ENCODE measurements at regions not wholly inside any gene's neighbourhood (a gene's known extent, or its start where the extent isn't known, plus 50 kb on each side); places are given as distances from the start of the nearest gene placed in this dataset.

GRCh38 chr3:127461286-127461910 is 129.1 kb downstream of the TPRA1 start:
- no peak for DNase-seq (ENCODE audit: extremely low read depth, insufficient read length)
- Histone ChIP-seq H3K4me3 (replicated peaks; ENCODE audit: low read depth, low read length) (no peak overlapping the region), H3K36me3 (ENCODE audit: control insufficient read depth, insufficient read depth, low read length) (no peaks in the 10 kb centered on the region), H3K27me3 (replicated peaks; ENCODE audit: control insufficient read depth, insufficient read depth, low read length) (peaks cover 3% of the 10 kb centered on the region)
- no peak for TF ChIP-seq CTCF (IDR thresholded peaks at IDR 0.05; ENCODE audit: insufficient read depth, low read length, poor library complexity, severe bottlenecking)

DNA sequence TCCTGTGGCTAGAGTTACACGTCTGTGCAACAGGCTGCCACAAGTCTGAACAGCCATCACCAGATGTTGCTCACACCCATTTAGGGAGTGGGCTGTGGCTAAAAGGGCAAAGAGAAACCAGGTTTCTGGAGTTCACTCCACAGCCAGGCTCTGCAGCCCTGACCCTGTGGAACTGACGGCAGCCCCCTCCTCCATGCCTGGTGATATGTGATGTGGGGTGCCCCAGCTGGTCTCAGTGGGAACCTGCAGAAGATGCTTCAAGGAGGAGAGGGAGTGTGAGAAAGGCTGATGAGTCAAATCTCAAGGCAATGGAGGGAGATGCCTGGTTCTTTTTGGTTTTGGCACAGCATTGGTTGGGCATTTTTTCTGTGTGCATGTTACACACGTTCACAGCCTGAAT is 130.6 kb downstream of the TPRA1 start:
- no peak for DNase-seq (ENCODE audit: extremely low read depth, insufficient read length)
- Histone ChIP-seq H3K27me3 (replicated peaks; ENCODE audit: control insufficient read depth, insufficient read depth, low read length) (peaks cover 3% of the 10 kb centered on the region), H3K4me3 (replicated peaks; ENCODE audit: low read depth, low read length) (no peak overlapping the region), H3K36me3 (ENCODE audit: control insufficient read depth, insufficient read depth, low read length) (no peaks in the 10 kb centered on the region)
- TF ChIP-seq CTCF (IDR thresholded peaks at IDR 0.05; ENCODE audit: insufficient read depth, low read length, poor library complexity, severe bottlenecking) = no peak

DNA sequence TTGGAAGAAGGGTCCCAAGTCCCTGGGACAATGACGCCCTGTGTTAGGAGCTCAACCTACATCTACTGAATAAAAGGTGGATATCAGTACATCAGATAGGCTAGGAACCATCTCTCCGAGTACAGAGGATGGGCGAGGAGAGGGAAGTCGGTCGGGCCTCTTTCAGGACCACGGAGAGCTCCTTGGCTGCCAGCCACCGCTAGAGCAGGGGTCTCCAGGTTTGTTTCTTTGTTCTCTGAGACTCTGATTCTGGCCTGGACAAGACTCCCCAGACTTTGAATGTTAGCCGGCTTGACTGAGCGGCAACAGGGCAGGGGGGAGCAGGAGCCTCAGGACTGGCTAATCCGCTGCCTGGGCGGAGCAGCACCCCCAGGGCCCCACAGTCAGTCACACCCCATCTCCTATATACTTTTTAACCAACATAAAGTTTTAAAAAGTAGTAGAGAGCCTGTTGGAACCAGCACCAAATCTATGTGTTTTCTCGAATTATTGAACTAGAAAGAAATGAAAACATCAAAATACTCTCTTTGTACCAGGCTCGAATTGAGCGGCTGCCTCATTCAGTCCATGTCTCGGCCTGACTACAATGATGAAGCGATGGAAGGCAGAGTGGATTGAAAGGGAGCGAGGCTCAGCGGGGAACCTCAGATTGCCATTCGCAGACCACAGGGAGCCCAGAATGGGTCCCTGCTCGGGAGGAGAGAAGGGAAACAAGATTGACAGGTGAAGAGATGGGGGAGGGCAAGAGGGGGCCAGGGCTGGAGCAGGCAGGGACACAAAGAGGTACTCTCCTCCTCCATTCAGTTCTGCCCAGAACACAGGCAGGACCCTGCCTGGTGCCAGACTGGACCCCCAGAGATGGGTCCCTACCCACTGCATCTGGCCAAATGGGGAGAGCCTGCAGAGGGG is 131.6 kb downstream of the TPRA1 start:
- H3K4me3 ChIP-seq (replicated peaks; ENCODE audit: low read depth, low read length) = no peak overlapping the region
- DNase-seq (ENCODE audit: extremely low read depth, insufficient read length) = no peak
- peaks cover 7% of the 10 kb centered on the region for H3K27me3 ChIP-seq (replicated peaks; ENCODE audit: control insufficient read depth, insufficient read depth, low read length)
- H3K36me3 ChIP-seq (ENCODE audit: control insufficient read depth, insufficient read depth, low read length) = no peaks in the 10 kb centered on the region
- no peak for TF ChIP-seq CTCF (IDR thresholded peaks at IDR 0.05; ENCODE audit: insufficient read depth, low read length, poor library complexity, severe bottlenecking)

DNA sequence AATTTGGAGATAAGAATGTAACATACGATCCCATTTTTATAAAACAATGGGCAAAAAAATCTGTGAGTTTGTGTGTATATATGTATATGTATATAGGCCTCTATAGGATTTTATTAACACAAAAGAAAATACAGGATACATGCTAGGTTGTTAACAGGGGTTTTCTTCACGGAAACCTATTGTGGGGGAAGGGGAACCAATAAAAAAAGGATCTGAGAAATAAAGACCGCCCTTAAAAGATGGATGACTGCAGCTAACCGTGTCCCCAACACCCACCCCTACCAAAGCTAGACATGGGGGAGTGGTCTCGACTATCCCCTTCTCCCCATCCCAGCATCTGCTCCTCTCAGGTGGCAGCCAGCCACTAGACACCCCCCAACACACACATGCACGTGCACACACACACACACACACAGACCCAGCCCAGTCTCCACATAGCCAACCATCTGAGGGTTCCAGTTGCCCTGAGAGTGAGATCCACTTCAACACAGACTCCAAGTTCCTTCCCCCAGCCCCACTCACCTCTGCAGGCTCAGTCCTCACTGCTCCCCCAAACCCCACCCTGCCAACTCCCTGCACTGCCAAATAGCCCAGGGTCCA is 132.9 kb downstream of the TPRA1 start:
- DNase-seq (ENCODE audit: extremely low read depth, insufficient read length) = no peak
- Histone ChIP-seq H3K36me3 (ENCODE audit: control insufficient read depth, insufficient read depth, low read length) (no peaks in the 10 kb centered on the region), H3K4me3 (replicated peaks; ENCODE audit: low read depth, low read length) (no peak overlapping the region), H3K27me3 (replicated peaks; ENCODE audit: control insufficient read depth, insufficient read depth, low read length) (peaks cover 7% of the 10 kb centered on the region)
- TF ChIP-seq CTCF (IDR thresholded peaks at IDR 0.05; ENCODE audit: insufficient read depth, low read length, poor library complexity, severe bottlenecking) = no peak

DNA sequence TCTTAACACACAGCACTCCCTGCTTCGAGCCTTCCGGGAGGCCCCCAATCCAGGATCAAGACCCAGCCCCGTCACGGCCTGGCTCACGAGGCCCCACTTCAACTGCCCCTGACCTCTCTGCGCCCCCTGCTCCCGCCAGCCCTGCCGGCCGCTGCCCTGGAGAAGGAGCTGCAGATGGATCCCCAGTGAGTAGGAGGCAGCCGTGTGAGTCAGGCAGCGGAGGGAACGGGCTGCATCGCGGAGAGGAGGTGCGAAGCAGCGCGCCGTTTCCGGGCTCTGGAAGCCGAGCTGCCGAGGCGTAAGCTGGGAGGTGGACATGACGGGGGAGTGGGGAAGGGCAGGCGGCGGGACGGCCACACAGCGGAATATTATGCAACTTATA is 133.4 kb downstream of the TPRA1 start:
- TF ChIP-seq CTCF (IDR thresholded peaks at IDR 0.05; ENCODE audit: insufficient read depth, low read length, poor library complexity, severe bottlenecking) = no peak
- H3K36me3 ChIP-seq (ENCODE audit: control insufficient read depth, insufficient read depth, low read length) = no peaks in the 10 kb centered on the region
- H3K4me3 ChIP-seq (replicated peaks; ENCODE audit: low read depth, low read length) = no peak overlapping the region
- no peak for DNase-seq (ENCODE audit: extremely low read depth, insufficient read length)
- H3K27me3 ChIP-seq (replicated peaks; ENCODE audit: control insufficient read depth, insufficient read depth, low read length) = peaks cover 7% of the 10 kb centered on the region

All from GM06990 (cell line).